GM04503 (cell line): ENCODE measurements at regions not wholly inside any gene's neighbourhood (a gene's known extent, or its start where the extent isn't known, plus 50 kb on each side); places are given as distances from the start of the nearest gene placed in this dataset.

ENCODE experiments used
- DNase-seq: peaks from one replicate; pipeline ENCODE4 v3.0.0-alpha.2; 2012; ENCODE audit warnings: low read depth

DNA sequence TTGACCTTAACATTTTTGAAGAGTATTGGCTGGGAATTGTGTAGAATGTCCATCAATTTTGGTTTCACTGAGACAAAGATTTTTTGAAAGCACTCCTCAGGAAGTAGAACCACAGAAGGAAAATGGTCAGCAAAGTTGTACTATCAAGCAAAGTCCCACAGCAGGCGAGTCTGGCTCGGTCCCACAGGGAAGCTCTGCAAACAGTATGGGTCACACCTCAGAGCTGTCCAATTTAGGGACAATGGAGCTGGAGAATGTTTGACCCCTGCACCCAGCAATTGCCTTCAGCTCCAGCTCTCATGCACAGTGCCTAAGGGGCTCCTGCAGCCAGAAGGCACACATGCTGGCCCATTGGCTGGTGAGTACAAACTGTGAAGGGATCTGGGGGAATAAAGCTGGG lies 147.0 kb downstream of the MAFB start:
- no peak for DNase-seq

DNA sequence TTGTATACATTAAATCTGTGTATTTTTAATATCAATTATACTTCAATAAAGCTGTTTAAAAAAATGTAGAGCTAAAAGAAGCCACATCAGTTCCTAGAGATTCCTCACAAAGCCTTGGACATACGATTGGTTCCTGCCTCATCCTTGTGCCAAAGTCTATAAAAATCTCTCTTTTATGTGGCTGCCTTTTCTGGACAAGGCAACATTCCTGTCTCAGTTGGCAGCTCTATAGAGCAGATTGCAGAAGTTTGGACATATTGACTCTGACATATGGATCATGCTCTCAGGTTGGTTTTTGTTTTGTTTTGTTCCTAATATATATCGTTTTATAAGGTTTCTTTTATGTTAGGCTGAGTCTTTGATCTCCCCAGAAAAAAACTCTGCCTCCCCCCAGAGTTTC lies 148.9 kb downstream of the MAFB start:
- DNase-seq: no peak

DNA sequence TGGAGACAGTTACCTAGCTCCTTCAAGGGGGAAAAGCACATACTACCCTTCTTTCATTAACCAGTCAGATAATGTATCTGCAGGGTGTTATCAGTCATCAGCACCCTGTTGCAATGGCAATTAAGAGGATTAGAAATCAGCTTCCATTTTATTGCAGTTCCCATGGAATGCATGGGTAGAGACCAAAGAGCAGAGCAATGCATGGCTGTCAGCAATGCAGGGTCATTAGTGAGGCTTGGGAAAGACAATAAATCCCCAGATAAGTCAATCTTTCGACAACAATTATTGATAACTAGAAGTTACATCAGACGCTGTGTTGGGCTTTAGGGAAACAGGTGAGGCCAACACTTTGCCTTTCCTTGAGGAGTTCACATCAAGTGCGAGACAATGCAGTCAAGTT lies 150.9 kb downstream of the MAFB start:
- no peak for DNase-seq

- no peak for DNase-seq
These were observed 152.2 kb downstream of the MAFB start for GRCh38 chr20:40536808-40537207.

DNA sequence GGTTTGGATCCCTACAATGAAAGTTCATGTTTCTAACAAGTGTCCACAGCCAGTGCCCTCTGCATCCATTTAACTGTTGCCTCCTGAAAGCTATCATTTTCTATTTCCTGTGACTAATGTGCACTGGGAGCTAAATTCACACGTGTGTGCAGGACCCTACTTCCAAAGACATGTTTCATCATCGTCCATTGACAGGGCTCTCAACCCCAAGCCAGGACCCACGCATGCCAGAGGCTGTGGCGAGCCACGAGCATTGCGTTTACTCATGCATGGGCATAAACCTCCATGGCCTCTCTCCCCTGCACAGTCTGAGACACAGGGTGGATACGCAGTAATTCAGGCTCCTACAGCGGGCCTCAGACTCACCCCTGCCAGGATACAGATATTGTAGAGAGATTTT lies 153.2 kb downstream of the MAFB start:
- DNase-seq: no peak

DNA sequence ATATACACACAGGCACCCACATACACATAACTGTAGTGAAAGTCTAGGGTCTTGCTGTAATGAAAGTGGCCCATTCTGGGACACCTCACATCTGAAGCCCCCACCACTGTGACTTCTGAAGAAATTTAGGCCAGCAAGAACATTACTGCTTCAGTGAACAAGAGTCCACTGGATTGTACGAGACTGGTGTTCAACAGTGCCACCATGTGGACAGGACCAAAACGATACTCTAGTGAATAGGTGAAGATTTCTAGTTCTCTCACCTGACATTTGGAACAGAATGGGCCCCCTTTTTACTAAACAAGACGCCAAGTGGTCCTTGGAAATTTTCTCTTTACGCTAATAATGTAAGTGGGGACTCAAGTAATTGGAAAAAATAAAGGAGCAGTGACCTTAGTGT lies 156.9 kb downstream of the MAFB start:
- DNase-seq: no peak

DNA sequence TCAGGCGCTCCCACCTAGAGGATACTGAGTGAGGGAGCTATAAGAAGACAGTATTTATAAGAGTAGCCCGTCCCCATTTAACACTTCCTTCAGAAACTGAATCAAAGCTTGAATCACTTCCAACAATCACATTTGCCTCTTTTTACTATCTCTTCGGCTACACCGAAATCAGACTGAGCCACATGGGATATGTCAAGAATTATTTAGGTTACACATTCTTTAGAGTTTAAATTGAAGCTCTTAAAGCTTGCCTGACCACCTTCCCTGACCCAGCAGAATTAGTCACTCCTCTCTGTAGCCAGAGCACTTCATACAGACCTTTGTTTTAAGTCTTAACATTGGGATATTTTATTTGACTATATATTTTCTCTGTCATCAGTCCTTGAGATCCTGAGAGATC lies 163.7 kb downstream of the MAFB start:
- DNase-seq: no peak

GRCh38 chr20:40524071-40524470 lies 165.0 kb downstream of the MAFB start:
- no peak for DNase-seq

DNA sequence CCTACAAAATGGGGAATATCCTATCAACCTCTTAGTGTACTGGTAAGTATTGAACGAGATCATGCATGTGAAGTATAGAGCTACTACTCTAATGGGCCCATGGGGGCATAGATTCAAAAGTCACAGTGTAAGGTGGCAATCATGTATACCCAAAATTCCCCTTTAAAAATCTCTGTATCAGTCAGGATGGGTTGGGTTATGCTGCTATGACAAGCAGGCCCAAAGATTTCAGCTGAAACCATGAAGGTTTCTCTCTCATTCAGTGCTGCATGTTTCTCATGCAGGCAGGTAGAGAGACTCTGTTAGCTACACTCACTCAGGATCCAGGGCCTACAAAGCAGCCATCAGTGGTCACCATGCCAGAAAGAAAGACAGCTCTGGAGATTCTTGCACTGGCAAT lies 166.6 kb downstream of the MAFB start:
- no peak for DNase-seq

GRCh38 chr20:40521962-40522361 lies 167.1 kb downstream of the MAFB start:
- DNase-seq: no peak

- DNase-seq: no peak
These were observed 169.1 kb downstream of the MAFB start for GRCh38 chr20:40519918-40520317.

GRCh38 chr20:40512994-40513393 lies 176.0 kb downstream of the MAFB start:
- DNase-seq: no peak

- no peak for DNase-seq
These were observed 176.4 kb downstream of the MAFB start for GRCh38 chr20:40512591-40512990.

DNA sequence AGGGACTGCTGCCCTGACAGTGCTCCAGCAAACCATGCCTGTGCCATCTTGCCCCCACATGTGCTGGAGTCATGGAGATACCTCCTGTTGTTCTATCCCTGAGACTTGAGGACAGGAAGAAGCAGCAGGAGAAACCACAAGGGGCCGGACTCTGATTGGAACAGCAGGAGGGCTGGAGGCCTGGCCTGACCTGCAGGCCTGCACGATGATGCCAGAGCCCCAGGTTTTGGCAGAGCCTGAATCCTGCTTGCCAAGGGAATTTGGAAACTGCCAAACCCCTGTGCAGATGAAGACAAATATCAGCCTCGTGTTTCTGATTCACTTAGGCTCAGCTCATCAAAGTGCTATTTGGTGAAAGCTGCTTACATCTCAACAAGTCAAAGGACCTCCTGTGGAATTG lies 177.6 kb downstream of the MAFB start:
- peak; percentile 70 for DNase-seq

DNA sequence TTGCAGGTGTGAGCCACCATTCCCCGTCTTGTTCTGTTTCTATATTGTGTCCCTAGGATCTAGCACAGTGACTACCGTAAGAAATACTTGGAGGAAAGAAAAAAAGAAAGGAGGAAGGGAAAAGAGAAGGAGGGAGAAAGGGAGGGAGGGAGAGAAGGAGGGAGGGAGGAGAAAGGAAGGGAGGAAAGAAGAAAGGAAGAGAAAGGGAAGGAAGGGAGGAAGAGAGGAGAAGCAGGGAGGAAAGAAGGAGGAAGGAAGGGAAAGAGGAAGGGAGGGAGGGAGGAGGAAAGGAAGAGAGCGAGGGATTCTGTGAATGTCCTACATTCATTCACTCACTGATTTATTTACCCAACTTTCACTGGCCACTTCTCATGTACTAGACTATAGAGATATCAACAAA lies 178.4 kb downstream of the MAFB start:
- DNase-seq: no peak

GRCh38 chr20:40508821-40509220 lies 180.2 kb downstream of the MAFB start:
- no peak for DNase-seq

DNA sequence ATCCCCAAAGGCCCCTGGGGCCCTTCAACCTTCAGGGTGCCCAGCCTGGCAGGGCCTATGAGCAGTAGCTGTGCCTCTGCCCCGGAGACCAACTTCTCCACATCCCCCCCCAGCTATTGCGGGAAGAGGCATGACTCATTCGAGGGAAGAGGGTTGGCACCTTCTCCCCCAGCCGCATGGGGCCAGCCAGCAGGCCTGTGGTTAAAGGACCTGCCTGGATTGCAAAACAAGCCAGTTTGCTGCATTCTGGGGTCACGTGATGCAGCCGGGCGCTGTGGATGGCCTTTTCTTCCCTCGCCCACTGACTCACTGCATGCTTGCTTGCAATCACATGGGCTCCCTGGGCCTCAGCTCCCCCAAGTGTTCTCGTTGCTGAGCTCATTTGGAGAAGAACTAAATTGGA lies 182.5 kb downstream of the MAFB start:
- DNase-seq: peak; percentile 96

- DNase-seq: no peak
These were observed 185.9 kb downstream of the MAFB start for GRCh38 chr20:40503119-40503518.

DNA sequence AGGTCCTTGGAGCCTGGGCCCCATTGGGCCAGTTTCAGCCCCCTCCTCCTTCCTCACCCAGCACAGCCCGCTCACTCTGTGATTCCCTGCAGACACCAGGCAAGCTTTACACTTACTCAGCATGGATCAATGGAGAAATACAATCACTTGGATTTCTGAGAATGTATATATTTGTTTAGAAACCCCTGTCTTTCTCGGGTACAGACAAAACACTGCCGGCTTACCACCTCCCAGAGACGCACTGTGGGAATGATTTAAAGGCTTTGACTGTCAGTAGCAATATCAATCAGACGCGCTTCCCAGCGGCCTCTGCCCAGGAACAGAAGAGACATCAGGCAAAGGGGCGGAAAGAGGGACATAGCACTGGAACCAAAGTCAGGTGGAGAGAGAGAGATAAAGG lies 186.5 kb downstream of the MAFB start:
- DNase-seq: no peak

DNA sequence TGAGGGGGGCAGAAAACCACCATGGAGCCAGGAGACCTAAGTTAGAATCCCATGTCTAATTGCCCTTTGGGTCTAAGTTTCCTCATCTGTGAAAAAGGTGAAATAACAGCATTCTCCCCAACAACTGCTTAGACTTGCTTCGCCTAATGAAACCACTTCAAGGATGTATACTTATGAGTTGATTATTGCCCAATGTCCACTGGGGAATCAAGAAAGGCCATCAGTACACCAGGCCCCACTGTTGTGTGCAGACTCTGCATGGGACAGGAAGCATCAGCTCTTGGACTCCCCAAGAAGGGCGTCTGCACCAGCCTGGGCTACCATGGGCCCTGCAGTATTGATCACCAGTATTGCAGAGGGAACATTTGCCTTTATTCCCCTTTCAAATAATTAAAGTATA lies 189.6 kb downstream of the MAFB start:
- DNase-seq: no peak

DNA sequence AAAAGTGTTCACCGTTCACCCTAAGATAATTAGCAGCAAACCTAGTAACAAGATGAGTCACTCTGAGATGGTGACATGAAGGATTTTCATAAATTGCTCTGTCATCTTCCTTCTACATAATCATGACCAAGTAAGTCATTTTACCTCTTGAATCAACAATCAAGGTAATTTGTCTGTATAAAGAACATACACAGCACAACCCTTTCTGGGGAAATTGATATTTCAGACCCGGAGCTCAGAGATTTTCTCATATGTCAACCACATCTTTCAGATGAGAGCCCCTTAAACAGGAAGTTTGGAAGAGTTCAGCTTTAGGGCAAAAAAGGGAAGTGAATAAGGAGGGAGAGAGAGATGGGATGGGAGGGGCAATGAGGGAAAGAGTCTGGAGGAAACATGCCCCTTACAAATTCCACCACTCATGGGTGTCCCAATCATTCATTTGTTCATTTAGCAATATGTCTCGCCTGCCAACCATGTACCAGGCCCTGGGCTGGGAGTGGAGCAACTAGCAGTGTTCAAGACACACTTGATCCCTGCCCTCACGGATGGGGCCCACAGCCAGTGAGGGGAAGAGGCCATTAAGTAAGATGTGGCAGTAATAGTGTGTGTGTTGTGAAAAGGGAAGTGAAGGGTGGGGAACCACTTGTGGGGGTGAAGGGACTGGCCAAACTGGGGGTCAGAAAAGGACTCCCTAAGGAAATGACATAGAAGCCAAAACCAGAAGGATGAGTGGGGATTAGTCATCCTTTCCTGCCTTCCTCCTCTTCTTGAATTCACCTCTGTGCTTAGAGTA lies 190.9 kb downstream of the MAFB start:
- no peak for DNase-seq

- DNase-seq: no peak
These were observed 193.1 kb downstream of the MAFB start for GRCh38 chr20:40495956-40496355.

DNA sequence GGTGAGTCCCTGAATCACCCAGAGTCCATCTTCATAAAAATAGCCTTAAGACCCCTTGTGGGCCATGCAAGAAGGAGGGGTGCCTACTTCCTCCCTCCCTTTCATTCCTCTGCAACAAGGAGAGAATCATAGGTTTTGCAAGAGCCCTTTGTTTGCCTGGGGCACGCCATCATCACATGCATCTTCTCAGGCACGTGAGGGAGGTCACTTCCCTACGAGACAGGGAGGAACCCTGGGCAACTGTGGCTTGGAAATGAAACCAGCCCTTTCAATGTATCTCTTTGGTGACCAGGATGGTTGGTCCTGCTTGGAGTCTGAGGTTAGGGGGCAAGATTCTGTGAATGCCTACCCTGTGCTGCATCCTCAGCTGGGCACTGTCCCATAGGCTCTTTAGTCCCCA lies 194.8 kb downstream of the MAFB start:
- DNase-seq: no peak

DNA sequence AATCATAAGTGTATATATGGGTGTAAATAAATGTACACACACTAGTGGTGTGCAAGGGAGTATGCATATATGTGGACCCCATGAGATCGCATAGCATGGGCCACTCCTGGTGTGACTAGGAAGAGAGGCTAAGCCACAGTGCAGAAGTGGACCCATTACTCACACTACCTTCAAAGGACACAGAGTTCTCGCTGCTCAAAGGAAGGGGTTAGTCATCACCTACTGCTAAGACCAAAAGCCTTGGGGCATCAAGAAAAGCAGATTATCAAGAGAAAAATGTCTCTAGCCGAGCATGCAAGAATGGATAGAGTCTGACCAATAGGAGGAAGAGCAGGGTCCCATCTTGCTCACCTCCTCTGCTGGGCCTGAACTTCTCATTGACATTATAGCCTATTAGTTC lies 195.5 kb downstream of the MAFB start:
- DNase-seq: no peak

DNA sequence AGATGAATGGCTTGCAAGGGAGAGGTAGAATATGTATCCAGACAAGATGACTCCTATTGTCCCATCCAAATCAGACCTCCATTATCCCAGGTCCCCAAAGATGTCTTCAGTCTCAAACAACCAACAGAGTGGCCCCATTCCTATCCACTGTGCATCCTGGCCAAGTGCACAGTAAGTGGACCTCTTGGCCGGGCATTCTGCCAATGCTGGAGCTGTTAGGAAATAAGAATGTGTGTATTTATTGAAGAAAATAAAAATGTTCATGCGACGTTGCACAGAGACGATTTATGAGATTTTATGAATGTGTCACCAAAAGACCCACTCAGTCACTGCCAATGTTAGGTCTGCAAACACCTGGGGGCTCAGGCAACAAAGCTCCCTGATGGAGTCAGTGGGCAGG lies 196.0 kb downstream of the MAFB start:
- DNase-seq: no peak
